Breast epithelium (tissue), 3 donors: ENCODE measurements at regions not wholly inside any gene's neighbourhood (a gene's known extent, or its start where the extent isn't known, plus 50 kb on each side); places are given as distances from the start of the nearest gene placed in this dataset.

Source experiments
- POLR2A ChIP-seq: fragments of 450-650 bp; IDR thresholded peaks from one replicate; pipeline ENCODE4 v1.6.1; 2016; ENCODE audit warnings: antibody characterized with exemption, mild to moderate bottlenecking, moderate library complexity
- TF ChIP-seq, protein P1 (sequence below), 3 donors: fragments of 450-650 bp; IDR thresholded peaks; one replicate each; pipeline ENCODE4 v1.5.1; 2016 to 2017; ENCODE audit warnings: antibody characterized with exemption in 3 of 3, mild to moderate bottlenecking in 3 of 3, moderate library complexity in 3 of 3

DNA sequence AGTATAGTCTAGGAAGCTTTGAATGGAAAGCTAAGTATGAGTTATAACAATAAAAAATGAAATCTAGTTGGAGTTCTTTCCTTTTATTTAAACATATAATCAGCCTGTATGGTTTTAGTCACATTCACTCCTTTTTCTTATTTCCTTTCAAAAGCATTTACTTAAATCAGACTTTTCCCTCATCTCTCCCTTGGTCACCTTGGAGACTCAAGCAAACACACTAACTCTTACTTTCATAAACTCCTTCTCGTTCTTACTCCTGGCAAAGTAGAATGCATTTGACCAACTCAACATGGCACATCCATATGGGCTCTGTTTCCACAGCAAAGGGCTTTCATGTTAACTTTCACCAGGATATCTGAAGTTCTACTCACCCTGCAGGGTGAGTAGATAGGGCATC, 400.0 kb downstream of the LMO7 start:
- TF ChIP-seq, protein P1, sequence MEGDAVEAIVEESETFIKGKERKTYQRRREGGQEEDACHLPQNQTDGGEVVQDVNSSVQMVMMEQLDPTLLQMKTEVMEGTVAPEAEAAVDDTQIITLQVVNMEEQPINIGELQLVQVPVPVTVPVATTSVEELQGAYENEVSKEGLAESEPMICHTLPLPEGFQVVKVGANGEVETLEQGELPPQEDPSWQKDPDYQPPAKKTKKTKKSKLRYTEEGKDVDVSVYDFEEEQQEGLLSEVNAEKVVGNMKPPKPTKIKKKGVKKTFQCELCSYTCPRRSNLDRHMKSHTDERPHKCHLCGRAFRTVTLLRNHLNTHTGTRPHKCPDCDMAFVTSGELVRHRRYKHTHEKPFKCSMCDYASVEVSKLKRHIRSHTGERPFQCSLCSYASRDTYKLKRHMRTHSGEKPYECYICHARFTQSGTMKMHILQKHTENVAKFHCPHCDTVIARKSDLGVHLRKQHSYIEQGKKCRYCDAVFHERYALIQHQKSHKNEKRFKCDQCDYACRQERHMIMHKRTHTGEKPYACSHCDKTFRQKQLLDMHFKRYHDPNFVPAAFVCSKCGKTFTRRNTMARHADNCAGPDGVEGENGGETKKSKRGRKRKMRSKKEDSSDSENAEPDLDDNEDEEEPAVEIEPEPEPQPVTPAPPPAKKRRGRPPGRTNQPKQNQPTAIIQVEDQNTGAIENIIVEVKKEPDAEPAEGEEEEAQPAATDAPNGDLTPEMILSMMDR (IDR thresholded peaks at IDR 0.05), result no peak
- TF ChIP-seq POLR2A, result no peak
